GM18868 (cell line): ENCODE measurements at regions not wholly inside any gene's neighbourhood (a gene's known extent, or its start where the extent isn't known, plus 50 kb on each side); places are given as distances from the start of the nearest gene placed in this dataset.

Experiments
- ATAC-seq: cut with Tn5 transposase; IDR thresholded peaks from one replicate; pipeline ENCODE4 v1.9.1; 2021; ENCODE audit warnings: mild to moderate bottlenecking, moderate library complexity; ENCODE audit not compliant: unreplicated experiment

DNA sequence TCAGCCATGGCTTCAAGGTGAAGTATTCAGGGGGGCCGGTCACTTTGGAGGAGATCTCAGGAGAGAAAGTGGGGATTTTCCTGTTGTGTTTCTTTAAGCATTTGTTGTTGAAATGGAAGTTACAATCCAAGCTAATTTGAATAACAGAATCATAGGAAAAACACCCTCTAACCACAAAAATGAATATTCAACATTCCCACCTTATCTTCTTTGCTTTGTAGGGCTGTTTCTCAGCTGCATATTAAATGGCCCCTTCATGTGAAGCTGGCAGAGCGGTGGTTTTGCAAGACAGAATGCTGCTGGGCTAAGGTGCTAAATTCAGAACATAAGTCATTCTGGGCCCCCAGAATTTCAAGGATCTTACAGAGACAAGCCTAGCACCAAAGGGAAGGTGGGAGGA, 279.0 kb downstream of the RRAGC start:
- no peak for ATAC-seq

DNA sequence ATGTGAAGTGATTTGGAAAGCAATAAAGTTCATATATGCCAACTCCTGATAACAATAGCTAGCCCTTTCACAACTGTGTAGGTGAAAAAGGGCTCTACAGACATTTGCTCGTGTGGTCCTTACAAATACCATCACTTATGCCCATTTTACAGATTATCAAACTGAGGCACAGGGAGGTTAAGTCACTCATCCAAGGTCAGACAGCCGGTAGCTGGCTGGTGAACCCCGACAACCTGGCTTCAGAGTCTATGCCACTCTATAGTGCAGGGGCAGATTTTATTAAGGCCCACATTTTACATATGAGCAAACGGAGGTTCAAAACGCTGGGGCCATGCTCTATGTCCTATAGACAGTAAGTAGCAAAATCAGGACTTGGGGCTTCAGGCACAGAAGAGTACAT, 280.5 kb downstream of the RRAGC start:
- no peak for ATAC-seq

- no peak for ATAC-seq
Observed at GRCh38 chr1:38578271-38578951, 281.2 kb downstream of the RRAGC start.

DNA sequence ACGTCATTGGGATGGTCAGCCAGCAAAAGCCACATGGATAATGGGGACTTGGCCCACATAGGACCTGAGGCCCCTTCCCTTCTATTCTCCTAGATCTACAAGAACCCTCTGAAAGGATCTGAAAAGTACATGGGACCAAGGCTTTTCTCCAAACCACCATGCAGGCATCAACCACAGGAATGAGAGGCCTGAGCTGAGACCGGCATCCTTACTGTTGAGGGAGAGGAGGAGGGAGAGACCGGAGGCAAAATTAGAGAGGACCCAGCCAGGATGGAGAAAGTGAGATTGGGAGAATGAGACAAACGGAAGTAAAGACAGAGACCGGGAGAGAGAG, 281.7 kb downstream of the RRAGC start:
- ATAC-seq, result no peak

GRCh38 chr1:38577385-38577784, 282.2 kb downstream of the RRAGC start:
- no peak for ATAC-seq

DNA sequence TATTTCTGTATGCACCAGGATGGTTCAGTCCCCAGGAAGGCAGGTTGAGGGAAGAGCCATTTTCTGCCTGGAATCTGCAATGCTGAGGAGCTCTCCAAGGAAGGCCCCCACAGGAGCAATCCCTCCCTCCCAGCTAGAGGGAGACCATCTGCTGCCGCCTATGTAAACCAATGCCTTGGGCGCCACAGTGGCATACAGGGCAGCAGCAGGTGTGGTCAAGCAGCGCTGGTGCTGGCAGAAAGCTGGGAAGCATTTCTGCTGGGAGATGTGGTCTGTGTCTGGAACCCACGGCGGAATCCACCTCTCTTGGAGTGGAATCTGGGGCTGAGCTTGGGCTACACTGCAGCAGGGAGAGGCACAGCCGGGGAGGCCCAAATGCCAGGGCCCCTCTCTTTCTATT, 283.3 kb downstream of the RRAGC start:
- ATAC-seq, result no peak

DNA sequence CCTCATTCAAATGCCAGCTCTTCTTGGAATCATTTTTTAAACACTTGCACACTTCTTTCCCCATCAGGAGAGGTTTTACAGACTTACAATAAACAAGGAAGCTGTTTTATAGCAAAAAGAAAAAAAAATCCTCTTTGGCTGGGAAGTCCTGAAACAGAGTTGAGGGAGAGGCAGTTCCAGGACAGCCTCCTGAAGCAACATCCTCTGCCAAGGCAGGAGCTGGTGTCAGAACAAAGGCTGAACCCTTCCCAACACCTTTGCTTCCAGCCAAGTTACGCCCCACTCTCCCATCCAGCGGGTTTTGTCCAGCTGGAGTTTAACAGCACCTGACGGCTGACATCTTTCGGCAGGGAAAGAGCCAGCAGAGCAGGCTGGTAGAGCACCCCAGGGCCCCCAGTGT, 287.8 kb downstream of the RRAGC start:
- ATAC-seq, result no peak

GRCh38 chr1:38570657-38570975, 289.0 kb downstream of the RRAGC start:
- no peak for ATAC-seq

DNA sequence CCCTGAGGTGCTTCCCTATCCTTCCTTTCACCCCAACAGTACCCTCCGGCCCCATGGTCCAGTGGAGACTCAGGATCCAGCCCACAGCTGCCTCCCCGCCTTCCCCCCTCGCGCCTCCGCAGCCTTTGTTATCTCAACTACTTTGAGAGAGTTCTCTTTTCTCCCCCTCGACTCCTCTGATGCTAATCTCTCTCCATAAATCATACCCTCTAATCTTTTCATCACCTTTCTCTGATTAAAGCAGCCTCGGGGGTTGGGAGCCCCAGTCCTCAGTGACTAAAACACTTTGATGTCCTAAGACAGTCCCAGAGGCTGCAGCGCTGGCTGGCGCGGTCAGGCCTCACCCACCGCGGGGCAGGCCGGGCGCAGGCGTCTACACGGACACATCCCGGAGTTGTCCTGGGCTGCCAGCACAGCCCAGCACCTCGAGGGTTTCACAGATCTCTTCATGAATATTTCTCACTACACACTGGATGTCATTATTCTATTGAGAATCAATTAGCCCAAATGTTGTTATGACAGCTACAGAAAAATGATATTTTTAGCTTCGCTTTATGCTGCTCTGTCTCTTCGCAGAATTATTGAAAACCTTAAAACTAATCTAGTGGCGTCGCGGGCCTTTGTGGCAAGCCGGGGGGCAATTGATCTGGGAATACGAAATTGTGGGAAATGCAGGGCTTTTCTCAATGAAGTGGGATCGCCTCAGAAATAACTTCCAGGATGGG, 289.5 kb downstream of the RRAGC start:
- no peak for ATAC-seq

- ATAC-seq, result no peak
Observed at GRCh38 chr1:38568061-38568857, 291.3 kb downstream of the RRAGC start.

- ATAC-seq, result no peak
Observed at GRCh38 chr1:38567401-38567800, 292.2 kb downstream of the RRAGC start.

DNA sequence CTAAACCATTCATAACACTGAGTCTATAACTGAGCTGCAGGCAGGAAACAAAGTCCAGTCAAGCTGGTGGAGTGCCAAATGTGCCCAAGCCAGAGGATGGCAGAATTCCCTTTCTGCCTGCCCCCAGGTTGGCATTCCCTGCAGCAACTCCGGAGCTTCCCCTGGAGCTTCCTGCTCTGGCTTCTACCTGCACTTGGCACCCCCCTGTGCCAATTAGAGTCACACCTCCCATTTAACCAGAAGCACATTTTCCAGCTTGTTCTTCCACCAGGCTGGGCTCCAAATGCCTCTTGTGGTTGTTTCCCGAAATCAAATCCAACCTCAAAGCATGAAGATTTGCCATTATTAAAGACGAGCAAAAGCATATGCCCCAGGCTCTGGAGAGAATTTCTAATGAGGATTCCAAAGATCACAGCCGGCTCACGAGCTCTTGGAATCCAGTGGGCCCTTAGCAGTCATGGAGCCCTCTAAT, 294.5 kb downstream of the RRAGC start:
- ATAC-seq, result no peak

DNA sequence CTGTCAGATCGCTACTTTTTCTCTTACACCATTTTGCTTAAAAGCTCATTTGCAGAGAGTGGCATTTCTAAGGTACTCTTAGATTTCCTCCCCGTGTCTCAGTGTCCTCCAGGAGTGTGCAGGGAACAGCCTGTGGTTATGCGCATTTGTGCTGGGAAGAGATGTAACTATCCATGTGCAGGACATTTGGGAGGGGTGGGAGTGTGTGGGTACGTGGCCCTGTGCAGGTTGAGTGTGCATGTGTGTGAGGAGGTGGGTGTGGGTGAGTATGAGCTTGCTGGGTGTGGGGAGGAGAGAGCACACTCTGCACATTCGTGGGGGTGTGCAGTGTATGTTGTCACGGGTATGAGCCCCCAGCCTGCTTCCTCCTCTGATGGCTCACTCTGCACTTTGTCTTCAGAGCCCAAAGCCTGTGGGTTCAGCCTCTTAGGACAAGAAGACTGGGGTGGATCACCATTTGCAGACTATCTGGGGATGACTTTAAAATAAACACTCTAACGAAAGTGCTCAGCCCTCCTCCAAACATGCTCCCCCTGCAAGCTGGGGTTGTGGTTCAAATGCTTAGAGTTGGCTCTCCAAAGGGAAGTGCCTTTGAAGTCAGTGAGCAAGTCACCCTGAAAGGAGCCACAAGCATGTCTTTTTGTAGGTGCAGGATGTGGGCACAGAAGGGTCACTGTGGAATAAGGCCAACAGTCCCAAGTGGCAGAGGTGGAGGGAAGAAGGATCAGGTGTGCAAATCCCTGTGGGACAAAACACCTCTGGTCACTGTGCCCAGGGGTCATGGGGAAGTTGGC, 295.4 kb downstream of the RRAGC start:
- ATAC-seq, result no peak

DNA sequence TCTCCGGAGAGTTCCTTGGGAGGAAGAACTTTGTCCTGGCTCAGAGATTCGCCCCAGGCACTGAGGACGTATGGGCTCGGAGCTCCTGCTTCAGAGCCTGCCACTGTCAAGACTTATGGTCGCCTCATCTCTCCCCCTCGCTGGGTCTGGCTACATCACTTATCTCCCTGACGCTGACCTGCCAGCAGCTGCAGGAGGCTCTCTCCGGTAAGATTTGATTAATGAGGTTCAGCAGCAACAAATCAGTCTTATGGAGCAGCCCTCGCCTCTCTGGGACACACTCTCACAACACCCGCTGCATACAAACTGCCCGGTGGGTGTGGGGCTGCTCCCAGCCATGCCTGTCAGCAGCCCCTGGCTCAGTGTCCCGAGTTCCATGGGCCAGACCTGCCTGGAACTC, 297.8 kb downstream of the RRAGC start:
- ATAC-seq, result no peak

DNA sequence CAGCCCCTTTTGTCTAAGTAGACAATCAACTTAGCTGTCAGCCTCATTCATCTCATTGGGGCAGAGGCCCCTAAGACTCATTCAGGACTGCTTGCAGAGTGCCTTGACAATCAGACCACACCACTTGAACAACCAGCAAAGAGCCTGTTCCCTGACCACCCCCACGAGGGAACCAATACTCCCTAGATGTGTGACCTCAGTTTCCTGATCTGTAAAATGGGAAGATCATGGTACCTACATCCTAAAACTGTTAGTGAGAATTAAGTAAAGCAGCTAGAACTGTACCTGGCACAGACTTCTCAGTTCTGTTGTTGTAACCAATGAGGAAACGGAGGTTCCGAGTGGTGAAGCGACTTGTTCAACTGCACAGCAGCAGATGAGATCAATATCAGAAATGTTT, 298.5 kb downstream of the RRAGC start:
- ATAC-seq, result no peak

GRCh38 chr1:38560457-38560856, 299.1 kb downstream of the RRAGC start:
- no peak for ATAC-seq

- ATAC-seq, result no peak
Observed at GRCh38 chr1:38559446-38560165, 300.0 kb downstream of the RRAGC start.

- ATAC-seq, result no peak
Observed at GRCh38 chr1:38558500-38559445, 300.8 kb downstream of the RRAGC start.

DNA sequence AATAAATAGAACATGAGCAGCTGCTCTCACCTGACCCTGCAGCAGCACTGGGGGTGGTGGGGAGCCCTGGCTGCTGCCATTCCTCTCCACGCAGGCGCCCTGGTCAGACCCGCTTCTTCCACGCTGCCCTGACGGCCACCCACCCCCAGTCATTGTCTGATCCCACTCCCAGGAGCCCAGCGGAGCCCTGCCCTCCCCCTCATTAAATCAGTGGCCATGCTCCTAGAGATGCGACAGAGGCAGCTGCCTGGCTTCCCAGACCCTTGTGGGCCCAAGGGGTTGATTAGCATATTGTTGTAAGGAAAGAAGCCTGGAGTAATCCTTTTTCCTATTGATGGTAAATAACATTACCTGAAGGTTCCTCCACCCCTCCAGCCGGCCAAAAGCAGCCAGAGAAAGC, 301.5 kb downstream of the RRAGC start:
- ATAC-seq, result no peak

DNA sequence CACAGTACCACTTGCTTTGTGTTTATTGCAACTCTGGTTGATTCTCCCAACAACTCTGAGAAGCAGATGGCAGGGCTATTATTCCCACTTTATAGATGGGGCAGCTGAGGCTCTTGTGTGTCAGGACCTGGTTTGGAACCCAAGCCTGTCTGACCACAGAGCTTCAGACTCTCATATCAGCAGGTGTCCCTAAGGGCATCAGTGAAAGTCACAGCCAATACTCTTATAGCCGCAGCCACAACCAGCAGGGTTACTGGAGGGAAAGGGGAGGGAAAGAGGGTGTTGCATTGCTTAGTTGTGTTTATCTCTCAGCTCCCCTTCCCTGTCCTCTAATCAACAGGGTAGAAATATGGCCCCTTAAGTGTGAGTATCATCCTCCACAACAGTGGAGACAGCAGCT, 304.0 kb downstream of the RRAGC start:
- ATAC-seq, result no peak
